GM19452 (cell line): ENCODE measurements at regions not wholly inside any gene's neighbourhood (a gene's known extent, or its start where the extent isn't known, plus 50 kb on each side); places are given as distances from the start of the nearest gene placed in this dataset.
"Not testable (repeated sequence)": the region's sequence is repeated elsewhere in the genome, so short reads cannot be mapped to it uniquely, and the experiment has no call there.

Source experiments
- ATAC-seq: cut with Tn5 transposase; IDR thresholded peaks from one replicate; pipeline ENCODE4 v1.9.1; 2021; ENCODE audit not compliant: unreplicated experiment

- no peak for ATAC-seq
These were observed 76.8 kb upstream of the PRKG1 start for GRCh38 chr10:50997461-50997860.

GRCh38 chr10:50999163-50999562 is 75.1 kb upstream of the PRKG1 start:
- ATAC-seq, result no peak

- ATAC-seq, result no peak
These were observed 74.1 kb upstream of the PRKG1 start for GRCh38 chr10:51000164-51000563.

GRCh38 chr10:51000976-51001375 is 73.3 kb upstream of the PRKG1 start:
- no peak for ATAC-seq

- ATAC-seq, result no peak
These were observed 72.7 kb upstream of the PRKG1 start for GRCh38 chr10:51001587-51001986.

GRCh38 chr10:51002469-51002868 is 71.8 kb upstream of the PRKG1 start:
- no peak for ATAC-seq

- no peak for ATAC-seq
These were observed 69.5 kb upstream of the PRKG1 start for GRCh38 chr10:51004776-51005175.

GRCh38 chr10:51005551-51005950 is 68.7 kb upstream of the PRKG1 start:
- ATAC-seq, result no peak

- no peak for ATAC-seq
These were observed 67.6 kb upstream of the PRKG1 start for GRCh38 chr10:51006686-51007085.

GRCh38 chr10:51007781-51008180 is 66.5 kb upstream of the PRKG1 start:
- no peak for ATAC-seq

- no peak for ATAC-seq
These were observed 65.9 kb upstream of the PRKG1 start for GRCh38 chr10:51008346-51008745.

- ATAC-seq, result peak; percentile 69
These were observed 63.3 kb upstream of the PRKG1 start for GRCh38 chr10:51010977-51011376.

- ATAC-seq, result no peak
These were observed 62.2 kb upstream of the PRKG1 start for GRCh38 chr10:51012073-51012472.

- no peak for ATAC-seq
These were observed 59.5 kb upstream of the PRKG1 start for GRCh38 chr10:51014680-51015389.

- not testable (repeated sequence) for ATAC-seq
These were observed 58.9 kb upstream of the PRKG1 start for GRCh38 chr10:51015390-51015754.

GRCh38 chr10:51020200-51020599 is 54.1 kb upstream of the PRKG1 start:
- no peak for ATAC-seq

GRCh38 chr10:51022933-51023585 is 51.2 kb upstream of the PRKG1 start:
- ATAC-seq, result no peak

- ATAC-seq, result no peak
These were observed 50.7 kb upstream of the PRKG1 start for GRCh38 chr10:51023636-51024035.
